Thymus (tissue), 11 donors: ENCODE measurements at regions not wholly inside any gene's neighbourhood (a gene's known extent, or its start where the extent isn't known, plus 50 kb on each side); places are given as distances from the start of the nearest gene placed in this dataset.

Experiments
- DNase-seq, 9 donors: peaks; one replicate each; pipeline ENCODE4 v3.0.0-alpha.2; 2013; ENCODE audit warnings: low spot score in 9 of 9, low read depth in 6 of 9, missing footprints in 1 of 9
- H3K27ac ChIP-seq, 2 donors: one replicate each; pipeline ENCODE4 v1.5.1; 2013; ENCODE audit warnings: control low read depth in 1 of 2, low read depth in 1 of 2, low read length in 1 of 2, mild to moderate bottlenecking in 1 of 2, moderate library complexity in 1 of 2
- H3K27me3 ChIP-seq, 2 donors: one replicate each; pipeline ENCODE4 v1.5.1; 2013; ENCODE audit warnings: low read length in 1 of 2; ENCODE audit not compliant: control insufficient read depth in 2 of 2, insufficient read depth in 1 of 2
- H3K36me3 ChIP-seq, 2 donors: one replicate each; pipeline ENCODE4 v1.5.1; 2013; ENCODE audit warnings: low read length in 1 of 2, mild to moderate bottlenecking in 1 of 2, moderate library complexity in 1 of 2; ENCODE audit not compliant: control insufficient read depth in 2 of 2, insufficient read depth in 2 of 2
- H3K4me1 ChIP-seq, 2 donors: one replicate each; pipeline ENCODE4 v1.5.1; 2013; ENCODE audit warnings: low read length in 2 of 2; ENCODE audit not compliant: control insufficient read depth in 2 of 2, insufficient read depth in 2 of 2
- H3K4me3 ChIP-seq, 2 donors: one replicate each; pipeline ENCODE4 v1.5.1; 2013; ENCODE audit warnings: low read length in 2 of 2, control low read depth in 1 of 2, mild to moderate bottlenecking in 1 of 2
- H3K9me3 ChIP-seq, 2 donors: one replicate each; pipeline ENCODE4 v1.5.1; 2013; ENCODE audit warnings: low read length in 1 of 2, mild to moderate bottlenecking in 1 of 2; ENCODE audit not compliant: control insufficient read depth in 2 of 2, insufficient read depth in 1 of 2
- WGBS: extraction: QIAGEN DNeasy Blood & Tissue Kit; methylation state at CpG from one replicate; pipeline ENCODE4 v1.1.7; 2013; 5-methylcytosine and 5-hydroxymethylcytosine counted together
- donor health status: healthy.

- WGBS: 80% methylated on average over 4 of the region's 4 CpGs
- no peaks in the 10 kb centered on the region for H3K9me3 ChIP-seq
Measured at GRCh38 chr4:178470996-178471784, 1029.0 kb upstream of the AGA start.

GRCh38 chr4:178471994-178472393, 1029.8 kb upstream of the AGA start:
- no peak overlapping the region for H3K27ac ChIP-seq
- no peaks in the 10 kb centered on the region for H3K9me3 ChIP-seq
- H3K27me3 ChIP-seq: no peaks in the 10 kb centered on the region
- 98% methylated on average over 2 of the region's 2 CpGs for WGBS
- DNase-seq: no peak
- no peaks in the 10 kb centered on the region for H3K4me1 ChIP-seq
- no peaks in the 10 kb centered on the region for H3K36me3 ChIP-seq
- no peak overlapping the region for H3K4me3 ChIP-seq

More at GRCh38 chr4:178470996-178471784, 1029.0 kb upstream of the AGA start:
- Histone ChIP-seq H3K36me3 (no peaks in the 10 kb centered on the region), H3K27me3 (no peaks in the 10 kb centered on the region), H3K27ac (no peak overlapping the region), H3K4me3 (no peak overlapping the region), H3K4me1 (no peaks in the 10 kb centered on the region)
- DNase-seq: no peak

GRCh38 chr4:178480105-178480504, 1037.9 kb upstream of the AGA start:
- H3K36me3 ChIP-seq: no peaks in the 10 kb centered on the region
- no peak overlapping the region for H3K4me3 ChIP-seq
- no peaks in the 10 kb centered on the region for H3K27me3 ChIP-seq
- 90% methylated on average over 3 of the region's 3 CpGs for WGBS
- no peak for DNase-seq
- no peaks in the 10 kb centered on the region for H3K9me3 ChIP-seq
- H3K27ac ChIP-seq: no peak overlapping the region
- H3K4me1 ChIP-seq: no peaks in the 10 kb centered on the region

GRCh38 chr4:178480881-178481280, 1038.6 kb upstream of the AGA start:
- no peaks in the 10 kb centered on the region for H3K4me1 ChIP-seq
- no peak for DNase-seq
- H3K36me3 ChIP-seq: no peaks in the 10 kb centered on the region
- H3K27ac ChIP-seq: no peak overlapping the region
- H3K9me3 ChIP-seq: no peaks in the 10 kb centered on the region
- H3K27me3 ChIP-seq: no peaks in the 10 kb centered on the region
- no peak overlapping the region for H3K4me3 ChIP-seq

GRCh38 chr4:178481564-178481963, 1039.3 kb upstream of the AGA start:
- no peaks in the 10 kb centered on the region for H3K4me1 ChIP-seq
- no peaks in the 10 kb centered on the region for H3K36me3 ChIP-seq
- H3K27me3 ChIP-seq: no peaks in the 10 kb centered on the region
- 62% methylated on average over 3 of the region's 3 CpGs for WGBS
- DNase-seq: no peak
- no peaks in the 10 kb centered on the region for H3K9me3 ChIP-seq
- H3K27ac ChIP-seq: no peak overlapping the region
- no peak overlapping the region for H3K4me3 ChIP-seq

- H3K27me3 ChIP-seq: no peaks in the 10 kb centered on the region
- DNase-seq: no peak
- H3K36me3 ChIP-seq: no peaks in the 10 kb centered on the region
- no peaks in the 10 kb centered on the region for H3K4me1 ChIP-seq
- H3K9me3 ChIP-seq: peaks cover 0 to 4% of the 10 kb centered on the region in 2 donors
- H3K4me3 ChIP-seq: no peak overlapping the region
- WGBS: 81% methylated on average over 3 of the region's 3 CpGs
- no peak overlapping the region for H3K27ac ChIP-seq
Measured at GRCh38 chr4:178523038-178523437, 1080.8 kb upstream of the AGA start.

- H3K27me3 ChIP-seq: no peaks in the 10 kb centered on the region
- H3K36me3 ChIP-seq: no peaks in the 10 kb centered on the region
- H3K4me1 ChIP-seq: no peaks in the 10 kb centered on the region
- no peak for DNase-seq
- H3K4me3 ChIP-seq: no peak overlapping the region
- H3K9me3 ChIP-seq: no peaks in the 10 kb centered on the region
- WGBS: 78% methylated on average over 3 of the region's 3 CpGs
- H3K27ac ChIP-seq: no peak overlapping the region
Measured at GRCh38 chr4:178535939-178536579, 1093.8 kb upstream of the AGA start.

- Histone ChIP-seq H3K27ac (no peak overlapping the region), H3K4me3 (no peak overlapping the region), H3K4me1 (no peaks in the 10 kb centered on the region), H3K36me3 (no peaks in the 10 kb centered on the region), H3K27me3 (no peaks in the 10 kb centered on the region), H3K9me3 (no peaks in the 10 kb centered on the region)
- WGBS: 0% methylated on average over 1 of the region's 1 CpG
- DNase-seq: no peak
Measured at GRCh38 chr4:178553201-178553600, 1111.0 kb upstream of the AGA start.

- Histone ChIP-seq H3K4me3 (no peak overlapping the region), H3K27me3 (no peaks in the 10 kb centered on the region), H3K27ac (no peak overlapping the region), H3K9me3 (no peaks in the 10 kb centered on the region), H3K4me1 (no peaks in the 10 kb centered on the region), H3K36me3 (no peaks in the 10 kb centered on the region)
- WGBS: 87% methylated on average over 1 of the region's 1 CpG
- no peak for DNase-seq
Measured at GRCh38 chr4:178554352-178554751, 1112.1 kb upstream of the AGA start.
